GM19099 (cell line): ENCODE measurements at regions not wholly inside any gene's neighbourhood (a gene's known extent, or its start where the extent isn't known, plus 50 kb on each side); places are given as distances from the start of the nearest gene placed in this dataset.

Experiments used
- POLR2A ChIP-seq: IDR thresholded peaks from 3 replicates; pipeline ENCODE4 v1.6.1; 2011; ENCODE audit warnings: low read depth; ENCODE audit not compliant: insufficient read length; ENCODE audit errors: extremely low read depth

DNA sequence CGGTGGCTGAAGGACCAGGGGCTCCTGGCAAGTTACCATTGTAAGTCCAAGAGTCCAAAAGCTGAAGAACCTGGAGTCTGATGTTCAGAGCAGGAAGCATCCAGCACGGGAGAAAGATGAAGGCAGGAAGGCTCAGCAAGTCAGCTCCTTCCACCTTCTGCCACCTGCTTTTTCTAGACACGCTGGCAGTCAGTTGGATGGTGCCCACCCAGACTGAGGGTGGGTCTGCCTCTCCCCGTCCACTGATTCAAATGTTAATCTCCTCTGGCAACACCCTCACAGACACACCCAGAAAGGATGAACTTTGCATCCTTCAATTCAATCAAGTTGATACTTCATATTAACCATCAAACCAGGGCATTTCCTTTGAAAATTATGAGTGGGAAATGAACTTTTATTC is 1272.4 kb upstream of the TMEM132C start:
- no peak for TF ChIP-seq POLR2A

DNA sequence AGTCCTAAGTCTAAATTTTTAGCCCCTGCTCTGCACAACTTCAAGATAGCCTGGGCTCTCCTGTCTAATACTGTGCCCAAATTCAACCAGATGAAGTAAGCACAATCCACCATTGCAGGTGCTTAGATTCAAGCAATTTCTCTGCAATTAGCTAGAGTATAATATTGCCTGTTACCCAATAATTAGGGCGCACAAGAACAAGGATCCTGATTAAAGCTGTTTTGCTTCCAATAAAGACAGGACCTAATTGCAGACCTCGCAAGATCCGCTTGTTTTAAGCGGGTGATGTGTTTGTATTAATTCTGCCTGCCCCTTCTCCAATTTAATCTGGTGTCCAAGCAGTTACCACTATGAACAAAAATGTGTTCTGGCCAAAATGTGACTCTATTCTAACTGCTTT is 1268.9 kb upstream of the TMEM132C start:
- no peak for TF ChIP-seq POLR2A

DNA sequence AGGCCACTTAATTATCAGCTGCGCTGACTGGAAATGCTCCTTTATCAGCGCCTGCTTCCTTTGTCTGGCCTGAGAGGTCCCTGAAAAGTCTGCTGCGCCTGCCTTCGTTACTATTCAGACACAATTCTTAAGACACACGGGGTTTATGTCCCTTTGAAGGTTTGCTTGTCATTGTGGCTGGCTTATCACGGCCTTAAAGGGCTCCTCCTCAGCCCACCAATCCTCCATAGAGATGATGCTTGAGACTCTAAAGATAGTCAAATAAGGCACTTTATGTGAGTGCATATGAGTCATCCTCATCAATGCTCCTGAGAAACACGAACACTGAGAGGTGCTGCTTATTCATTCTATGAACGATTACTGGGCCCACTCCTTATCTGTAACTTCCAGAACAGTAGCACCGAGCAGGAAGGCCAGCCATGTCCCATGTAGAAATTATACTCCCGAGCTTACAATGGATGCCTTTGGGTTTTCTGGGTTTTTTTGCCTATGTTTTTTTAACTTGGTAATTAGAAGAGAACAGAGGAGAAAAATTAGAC is 1268.2 kb upstream of the TMEM132C start:
- no peak for TF ChIP-seq POLR2A

DNA sequence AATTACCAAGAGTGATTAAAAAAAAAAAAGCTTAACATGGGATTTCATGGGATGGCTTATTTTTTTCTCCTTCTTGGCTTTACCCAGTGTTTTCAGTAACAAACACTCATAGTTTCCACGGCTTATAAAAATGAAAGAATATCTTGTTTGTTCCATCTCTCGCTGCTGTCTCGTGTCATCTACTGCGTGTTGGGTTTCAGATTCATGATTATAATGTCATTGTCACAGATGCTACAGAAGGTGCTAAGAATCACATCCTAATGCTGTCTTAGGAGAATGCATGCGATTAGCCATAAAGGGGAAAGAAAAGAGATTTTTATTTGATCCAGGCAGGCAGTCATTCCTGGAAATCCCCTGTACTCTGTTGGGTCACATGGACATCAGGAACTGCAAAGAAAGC is 1267.6 kb upstream of the TMEM132C start:
- no peak for TF ChIP-seq POLR2A

DNA sequence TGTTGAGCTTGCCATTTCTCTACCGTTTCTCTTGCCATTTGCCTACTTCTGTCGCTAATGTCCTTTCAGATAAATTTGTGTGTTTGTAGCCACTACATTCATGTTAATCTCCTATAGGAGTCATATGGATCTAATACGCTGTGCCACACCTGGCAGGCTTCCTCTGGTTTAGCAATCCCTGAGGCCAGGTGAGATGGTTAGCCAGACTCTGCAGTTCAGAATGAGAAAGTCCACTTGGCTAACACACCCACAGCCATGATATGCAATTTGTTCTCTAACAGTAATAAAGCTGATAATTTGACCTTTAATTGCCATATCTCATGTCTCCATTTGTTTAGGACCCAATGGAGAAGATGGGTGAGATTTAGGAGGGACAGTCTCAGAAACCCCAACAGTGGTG is 1261.6 kb upstream of the TMEM132C start:
- no peak for TF ChIP-seq POLR2A

DNA sequence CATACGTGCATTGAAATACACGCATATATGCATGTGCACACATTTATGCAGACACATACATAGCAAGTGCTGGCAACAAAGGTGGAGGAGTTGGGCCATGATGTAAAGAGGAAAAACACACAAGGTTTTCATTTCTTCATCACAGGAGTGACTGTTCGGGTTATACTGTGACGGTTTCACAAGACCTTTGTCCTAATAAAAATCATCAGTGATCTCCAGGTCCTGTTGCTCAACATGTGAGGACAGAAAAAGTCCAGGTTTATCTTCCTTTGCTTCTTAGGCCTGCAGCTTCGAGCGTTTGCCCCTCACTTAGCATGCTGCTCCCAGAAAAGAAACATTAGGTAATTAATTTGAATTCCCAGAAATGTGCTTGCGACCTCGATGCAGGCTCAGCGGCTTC is 1260.0 kb upstream of the TMEM132C start:
- no peak for TF ChIP-seq POLR2A

DNA sequence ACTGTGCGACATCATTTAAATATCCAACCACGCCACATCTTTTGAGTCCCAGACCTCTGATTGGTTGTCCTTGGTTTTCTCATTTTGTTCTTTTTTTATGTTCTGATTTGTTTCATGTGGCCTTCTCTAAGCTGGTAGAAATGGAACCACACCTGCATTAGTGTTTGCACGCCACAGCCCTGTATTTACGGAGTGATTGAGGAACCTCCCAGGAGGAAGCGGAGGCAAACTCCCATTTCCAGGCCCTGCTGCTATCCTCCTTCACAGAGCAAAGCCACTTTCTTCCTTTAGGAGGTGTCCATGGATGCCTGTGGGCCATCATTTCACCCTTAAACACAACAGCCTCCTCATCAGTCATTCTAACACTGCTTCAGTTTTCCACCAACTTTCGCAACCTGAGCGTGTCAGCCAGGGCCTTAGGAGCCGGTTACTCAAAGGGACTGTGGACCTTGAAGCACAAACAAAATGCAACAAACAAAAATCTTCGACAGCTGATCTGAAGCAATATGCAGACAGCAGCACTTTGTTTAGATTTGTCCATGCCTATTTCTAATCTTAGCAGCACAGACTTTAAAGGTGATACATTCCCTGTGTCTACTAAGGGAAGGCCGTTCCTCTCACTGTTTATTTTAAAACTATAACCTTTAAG is 1258.1 kb upstream of the TMEM132C start:
- TF ChIP-seq POLR2A = no peak

DNA sequence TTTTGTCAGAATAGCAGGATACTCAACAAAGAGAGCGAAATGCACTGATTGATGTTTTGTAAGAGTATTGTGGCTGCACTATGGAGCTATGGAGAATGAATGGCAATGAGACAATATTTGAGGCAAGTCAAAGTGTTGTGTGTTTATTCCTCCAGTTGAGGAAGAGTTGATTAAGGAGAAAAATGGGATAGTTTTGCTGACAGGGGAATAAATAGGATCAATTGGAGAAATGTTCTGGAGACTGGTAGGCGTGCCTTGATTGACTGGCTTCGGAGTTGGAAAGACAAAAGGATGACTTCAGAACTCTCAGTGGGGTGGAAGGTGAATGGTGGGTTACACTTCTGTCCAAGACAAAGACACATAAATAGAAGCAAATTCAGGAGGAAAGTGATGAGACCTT is 1254.9 kb upstream of the TMEM132C start:
- TF ChIP-seq POLR2A = no peak

DNA sequence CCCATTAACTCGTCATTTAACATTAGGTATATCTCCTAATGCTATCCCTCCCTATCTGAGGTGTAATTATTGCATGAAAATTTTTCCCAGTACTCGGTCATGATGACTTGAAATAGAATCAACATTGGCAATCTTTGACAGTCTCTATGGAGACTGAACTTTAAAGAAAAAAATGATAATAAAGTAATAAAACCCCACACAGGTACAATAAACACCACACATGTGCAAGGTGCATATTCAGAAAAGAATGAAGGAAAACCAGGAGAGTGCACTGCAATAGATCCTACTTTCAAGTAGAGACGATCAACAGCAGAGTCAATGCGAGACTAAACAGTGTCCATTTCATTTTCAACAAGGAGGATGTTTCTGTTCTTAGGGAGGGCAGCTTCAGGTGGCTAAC is 1253.8 kb upstream of the TMEM132C start:
- TF ChIP-seq POLR2A = no peak

DNA sequence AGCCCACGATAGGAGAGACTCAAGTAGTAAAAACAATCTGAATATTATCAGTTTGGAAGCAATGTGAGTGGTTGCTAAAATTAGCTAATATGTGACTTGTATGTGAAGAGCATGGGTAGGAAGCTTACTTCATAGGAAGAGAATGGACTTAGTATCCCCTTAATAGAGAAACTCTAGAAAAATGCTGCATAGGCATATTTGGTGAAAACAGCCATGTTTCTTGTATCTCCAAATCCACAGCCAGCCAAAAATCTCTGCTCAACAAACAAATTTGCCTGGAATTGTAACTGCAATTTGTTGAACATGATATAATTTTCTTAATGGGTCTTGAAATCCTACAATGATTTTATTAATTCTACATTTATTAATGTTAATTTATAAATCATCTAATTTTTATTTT is 1252.9 kb upstream of the TMEM132C start:
- TF ChIP-seq POLR2A = no peak

DNA sequence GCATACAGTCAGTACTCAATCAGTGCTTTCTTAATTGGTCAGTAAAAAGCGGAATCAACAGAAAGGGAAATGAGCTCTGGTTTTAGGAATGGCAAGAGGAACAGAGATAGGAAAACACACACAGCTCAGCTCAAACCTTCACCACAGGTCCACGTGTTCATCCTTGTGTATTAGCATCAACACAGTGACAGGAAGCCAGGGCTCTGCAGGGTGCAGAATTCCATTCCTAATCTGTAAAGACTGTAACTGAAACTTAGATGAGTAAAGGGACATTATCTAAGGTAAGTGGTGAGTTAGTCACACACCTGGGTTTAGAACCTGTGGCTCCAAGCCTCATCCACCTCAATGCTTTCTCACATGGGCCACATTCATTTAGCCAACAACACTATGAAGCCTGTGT is 1242.2 kb upstream of the TMEM132C start:
- TF ChIP-seq POLR2A = no peak

DNA sequence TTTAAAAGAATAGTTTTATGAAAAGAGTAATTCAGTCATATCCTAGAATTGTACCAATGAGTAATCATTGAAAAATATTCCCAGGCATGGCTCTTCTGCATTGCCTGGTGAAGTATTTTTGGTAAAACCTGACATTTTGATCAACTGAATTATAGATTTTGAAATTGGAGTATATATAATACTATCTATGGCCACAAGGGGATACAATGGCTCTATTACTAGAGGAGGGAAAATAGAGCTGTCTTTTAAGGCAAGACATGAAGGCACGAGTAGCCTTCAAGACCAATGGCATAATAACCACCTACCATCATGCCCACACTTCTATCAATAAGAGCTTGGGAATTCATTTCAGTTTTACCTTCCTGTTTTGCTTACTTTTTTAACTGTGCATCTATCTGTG is 1241.4 kb upstream of the TMEM132C start:
- no peak for TF ChIP-seq POLR2A

DNA sequence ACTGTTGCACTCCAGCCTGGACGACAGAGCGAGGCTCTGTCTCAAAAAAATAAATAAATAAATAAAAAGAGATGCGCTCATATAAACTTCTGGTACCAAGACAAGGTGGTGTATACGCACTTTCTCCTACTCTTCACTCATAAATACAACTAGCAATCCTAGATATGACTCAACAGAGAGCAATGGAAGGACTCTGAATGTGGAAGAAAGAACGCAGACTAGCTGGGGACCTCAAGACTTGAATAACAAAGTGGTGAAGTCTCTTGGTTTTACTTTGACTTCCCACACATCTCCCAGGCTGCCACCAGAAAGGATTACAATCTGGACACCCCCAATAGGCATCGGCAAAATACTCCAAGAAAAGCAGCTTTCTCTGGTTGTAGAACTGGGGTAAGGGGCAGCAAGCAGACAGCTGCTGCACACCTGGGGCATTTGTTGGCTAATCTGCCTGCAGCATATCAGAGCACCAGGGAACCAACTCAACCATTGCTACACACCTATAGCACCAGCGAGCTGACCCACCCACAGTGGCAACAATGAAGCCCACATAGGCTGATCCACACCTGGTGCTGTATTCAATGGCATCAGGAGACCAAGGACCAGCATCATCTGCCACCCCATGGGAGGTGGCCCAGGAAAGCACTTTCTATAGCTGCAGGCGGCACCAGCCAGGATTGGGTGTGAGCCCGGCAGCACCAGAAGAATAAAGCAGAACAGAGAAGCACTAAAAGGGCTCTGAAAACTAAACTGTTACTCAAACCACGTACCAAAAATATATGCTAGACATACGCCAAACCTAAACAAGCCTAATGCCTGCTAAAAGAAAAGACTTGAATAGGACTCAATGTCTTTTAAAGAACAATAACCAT is 1231.7 kb upstream of the TMEM132C start:
- no peak for TF ChIP-seq POLR2A

DNA sequence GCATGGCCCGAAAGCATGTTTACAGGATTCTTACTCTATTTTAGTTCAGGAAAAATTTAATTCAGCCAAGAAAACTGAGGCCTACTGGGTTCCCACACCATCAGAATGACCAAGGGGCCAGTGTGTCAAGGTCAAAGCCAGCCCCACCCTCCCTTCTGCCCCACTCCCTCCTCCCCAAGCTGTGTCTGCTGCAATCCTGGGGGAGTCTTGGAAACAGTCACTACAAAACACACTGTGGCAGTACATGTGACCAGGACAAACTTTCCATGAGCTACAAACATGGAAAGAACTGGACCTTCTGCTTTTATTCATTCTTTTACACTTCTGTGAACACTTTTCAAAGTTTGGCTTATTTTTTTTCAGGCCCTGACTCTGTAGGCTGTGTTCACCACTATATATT is 1228.8 kb upstream of the TMEM132C start:
- no peak for TF ChIP-seq POLR2A

DNA sequence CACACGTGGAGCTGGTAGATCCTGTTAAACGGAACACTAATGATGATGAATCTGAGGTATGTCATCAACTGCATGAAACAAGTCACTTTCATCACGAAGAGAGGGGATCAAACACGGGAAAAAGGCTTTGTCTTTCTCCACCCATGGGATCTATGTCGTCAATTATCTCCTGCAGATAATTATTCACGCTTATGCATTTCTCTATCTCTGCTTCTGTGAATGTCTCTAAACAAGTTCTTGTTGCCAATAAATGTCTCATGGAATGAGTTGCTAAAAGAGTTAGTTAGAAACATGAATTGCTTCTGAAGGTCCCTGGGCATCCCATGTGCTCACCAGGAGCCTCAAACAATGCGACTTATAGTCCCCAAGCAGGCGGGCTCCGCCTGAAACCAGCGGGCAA is 1228.2 kb upstream of the TMEM132C start:
- TF ChIP-seq POLR2A = no peak

DNA sequence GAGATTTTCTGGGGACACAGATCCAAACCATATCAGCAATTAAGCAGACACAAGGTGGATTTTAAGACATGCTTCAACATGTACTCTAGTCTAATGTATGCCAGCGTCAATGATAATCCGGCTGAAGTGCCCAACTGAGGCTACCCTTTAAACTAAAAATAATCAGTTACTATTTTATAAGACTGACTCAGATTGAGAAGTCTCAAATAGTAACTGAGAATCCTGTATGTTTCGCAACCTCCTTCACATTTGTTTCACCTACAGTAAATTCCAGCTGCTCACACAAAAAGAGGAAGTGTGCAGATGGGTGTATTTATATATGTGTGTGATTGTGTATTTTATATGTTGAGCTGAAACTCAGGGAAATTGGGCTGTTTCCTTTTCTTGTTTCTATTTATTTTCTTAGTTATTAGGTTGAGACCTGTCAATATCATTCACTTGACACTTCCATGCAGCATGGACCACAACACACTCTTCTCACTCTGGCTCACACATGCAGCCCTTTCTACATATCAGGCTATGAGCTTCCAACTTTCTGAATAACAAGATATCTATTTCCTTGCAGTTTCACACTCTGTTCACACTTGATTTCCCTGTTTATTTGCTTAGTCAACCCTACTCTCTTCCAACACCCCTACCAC is 1224.9 kb upstream of the TMEM132C start:
- TF ChIP-seq POLR2A = no peak
